ACC112 (cell line): ENCODE measurements at regions not wholly inside any gene's neighbourhood (a gene's known extent, or its start where the extent isn't known, plus 50 kb on each side); places are given as distances from the start of the nearest gene placed in this dataset.

Source experiments
- H2AFZ ChIP-seq: fragments of 200-600 bp; sonication (generic); one replicate; pipeline ENCODE4 v1.6.0; 2017; ENCODE audit warnings: antibody characterized with exemption, low read length; ENCODE audit not compliant: unreplicated experiment
- H3K27ac ChIP-seq: fragments of 200-600 bp; sonication (generic); 2 replicates; pipeline ENCODE4 v1.5.1; 2014; ENCODE audit warnings: low read depth, mild to moderate bottlenecking, antibody characterized with exemption, low read length, moderate library complexity
- H3K27me3 ChIP-seq: fragments of 200-600 bp; sonication (generic); 2 replicates; pipeline ENCODE4 v1.6.1; 2014; ENCODE audit warnings: mild to moderate bottlenecking, antibody characterized with exemption, low read length, moderate library complexity, mixed read lengths; ENCODE audit not compliant: insufficient read depth
- H3K36me3 ChIP-seq: fragments of 200-600 bp; sonication (generic); 2 replicates; pipeline ENCODE4 v1.6.1; 2016; ENCODE audit warnings: mild to moderate bottlenecking, antibody characterized with exemption, low read length, moderate library complexity, mixed read lengths; ENCODE audit not compliant: insufficient read depth
- H3K4me1 ChIP-seq: fragments of 200-600 bp; sonication (generic); one replicate; pipeline ENCODE4 v1.6.1; 2016; ENCODE audit warnings: low read length, mixed read lengths; ENCODE audit not compliant: insufficient read depth, unreplicated experiment, control insufficient read depth
- H3K4me3 ChIP-seq: fragments of 200-600 bp; sonication (generic); 2 replicates; pipeline ENCODE4 v1.5.1; 2014; ENCODE audit warnings: mild to moderate bottlenecking, low read depth, low read length
- H3K79me2 ChIP-seq: fragments of 200-600 bp; sonication (generic); one replicate; pipeline ENCODE4 v1.6.0; 2016; ENCODE audit warnings: low read length; ENCODE audit not compliant: control insufficient read depth, unreplicated experiment, insufficient read depth

- Histone ChIP-seq H3K4me1 (no peaks in the 10 kb centered on the region), H3K36me3 (no peaks in the 10 kb centered on the region), H3K27me3 (no peaks in the 10 kb centered on the region), H3K27ac (no peak overlapping the region), H2AFZ (no peak overlapping the region), H3K4me3 (no peak overlapping the region), H3K79me2 (no peaks in the 10 kb centered on the region)
Observed at GRCh38 chr12:4074129-4074528, 199.4 kb upstream of the CCND2 start.

GRCh38 chr12:4069670-4070010, 196.4 kb upstream of the PARP11 start:
- no peak overlapping the region for H2AFZ ChIP-seq
- H3K79me2 ChIP-seq: no peaks in the 10 kb centered on the region
- no peaks in the 10 kb centered on the region for H3K4me1 ChIP-seq
- 0 out of 2 replicates have a peak, but pooled peaks cover 7% of the 10 kb centered on the region for H3K27me3 ChIP-seq
- no peak overlapping the region for H3K27ac ChIP-seq
- H3K36me3 ChIP-seq: no peaks in the 10 kb centered on the region
- no peak overlapping the region for H3K4me3 ChIP-seq

GRCh38 chr12:4068981-4069669, 195.9 kb upstream of the PARP11 start:
- Histone ChIP-seq H3K4me1 (no peaks in the 10 kb centered on the region), H3K4me3 (no peak overlapping the region)

DNA sequence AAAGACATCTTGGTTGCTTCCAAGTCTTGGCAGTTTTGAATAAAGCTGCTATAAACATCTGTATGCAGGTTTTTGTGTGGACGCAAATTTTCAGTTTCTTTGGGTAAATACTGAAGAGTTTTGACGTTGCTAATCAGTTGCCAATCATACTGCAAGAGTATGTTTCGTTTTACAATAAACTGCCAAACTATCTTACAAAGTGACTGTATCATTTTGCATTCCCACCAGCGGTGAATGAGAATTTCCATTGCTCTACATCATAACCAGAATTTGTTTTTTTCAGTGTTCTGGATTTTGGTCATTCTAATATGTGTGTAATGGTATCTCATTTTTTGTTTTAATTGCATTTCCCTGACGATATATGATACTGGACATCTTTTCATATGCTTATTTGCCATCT, 190.8 kb upstream of the PARP11 start:
- H3K36me3 ChIP-seq: no peaks in the 10 kb centered on the region
- H3K79me2 ChIP-seq: no peaks in the 10 kb centered on the region
- no peak overlapping the region for H3K27ac ChIP-seq
- H2AFZ ChIP-seq: no peak overlapping the region
- peaks cover 40% of the 10 kb centered on the region; the same call in 1 of the 2 replicates for H3K27me3 ChIP-seq
- no peak overlapping the region for H3K4me3 ChIP-seq
- H3K4me1 ChIP-seq: no peaks in the 10 kb centered on the region

More at GRCh38 chr12:4068981-4069669, 195.9 kb upstream of the PARP11 start:
- Histone ChIP-seq H3K27ac (no peak overlapping the region), H3K27me3 (peaks cover 8% of the 10 kb centered on the region; the same call in 1 of the 2 replicates), H3K36me3 (no peaks in the 10 kb centered on the region), H2AFZ (no peak overlapping the region), H3K79me2 (no peaks in the 10 kb centered on the region)

DNA sequence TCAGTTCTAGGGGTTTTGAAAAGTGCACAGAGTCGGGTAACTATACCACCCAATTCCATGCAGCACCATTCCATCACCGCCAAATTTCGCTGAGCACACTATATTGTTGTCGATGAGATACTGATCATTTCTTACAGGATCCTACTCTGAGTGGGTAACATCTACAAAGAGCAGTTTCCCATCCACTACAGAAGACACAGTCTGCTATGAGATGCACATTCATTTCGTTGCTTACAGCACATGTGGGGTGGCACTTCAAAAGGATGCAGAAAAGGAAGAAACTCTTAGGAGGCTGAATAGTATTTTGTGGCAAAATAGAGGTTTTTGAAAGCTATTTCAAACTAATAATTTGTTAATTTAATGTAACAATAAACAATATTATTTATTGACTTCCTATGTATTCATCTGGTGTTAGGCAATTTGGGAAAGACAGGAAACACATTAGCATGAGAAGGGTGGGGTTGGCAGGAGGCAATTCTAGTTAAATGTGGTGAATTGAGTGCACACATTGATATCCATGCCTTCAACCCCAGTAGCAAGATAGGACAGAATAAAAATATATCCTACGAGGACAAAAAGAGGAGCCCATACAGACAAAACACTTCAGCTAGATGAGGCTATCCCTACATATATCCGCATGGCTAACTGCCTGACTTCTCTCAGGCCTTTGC, 186.8 kb upstream of the PARP11 start:
- Histone ChIP-seq H2AFZ (no peak overlapping the region), H3K4me3 (no peak overlapping the region), H3K27ac (no peak overlapping the region), H3K4me1 (no peaks in the 10 kb centered on the region), H3K36me3 (no peaks in the 10 kb centered on the region), H3K79me2 (no peaks in the 10 kb centered on the region), H3K27me3 (peaks cover 51% of the 10 kb centered on the region)

GRCh38 chr12:4056910-4057845, 184.0 kb upstream of the PARP11 start:
- no peak overlapping the region for H3K4me3 ChIP-seq
- no peaks in the 10 kb centered on the region for H3K36me3 ChIP-seq
- H3K79me2 ChIP-seq: no peaks in the 10 kb centered on the region
- H3K27ac ChIP-seq: no peak overlapping the region
- peaks cover 51% of the 10 kb centered on the region for H3K27me3 ChIP-seq
- H3K4me1 ChIP-seq: no peaks in the 10 kb centered on the region
- H2AFZ ChIP-seq: no peak overlapping the region

DNA sequence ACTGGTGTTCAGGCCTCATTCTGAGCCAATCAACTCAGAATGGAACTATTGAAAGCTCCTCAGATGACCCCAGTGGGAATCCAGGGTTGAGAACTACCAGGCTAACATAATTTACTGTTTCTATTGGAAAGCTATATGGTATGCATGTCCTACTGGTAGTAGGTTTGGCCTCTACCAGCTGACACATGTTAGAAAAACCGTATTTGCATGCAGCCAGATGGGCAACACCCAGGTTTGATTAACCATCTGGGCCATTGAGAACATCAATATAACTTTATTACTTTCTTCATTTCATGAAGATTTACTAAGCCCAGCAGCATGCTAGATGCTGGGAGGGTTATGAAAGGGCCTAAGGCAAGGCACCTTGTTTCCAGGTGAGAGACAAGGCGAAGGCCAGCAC, 181.4 kb upstream of the PARP11 start:
- H3K36me3 ChIP-seq: no peaks in the 10 kb centered on the region
- H3K79me2 ChIP-seq: no peaks in the 10 kb centered on the region
- H3K4me1 ChIP-seq: no peaks in the 10 kb centered on the region
- no peak overlapping the region for H3K27ac ChIP-seq
- H2AFZ ChIP-seq: no peak overlapping the region
- no peak overlapping the region for H3K4me3 ChIP-seq
- peaks cover 52% of the 10 kb centered on the region for H3K27me3 ChIP-seq

GRCh38 chr12:4052691-4053090, 179.5 kb upstream of the PARP11 start:
- Histone ChIP-seq H3K4me1 (no peaks in the 10 kb centered on the region), H3K36me3 (no peaks in the 10 kb centered on the region), H3K27ac (no peak overlapping the region), H3K27me3 (peaks cover 51% of the 10 kb centered on the region), H3K4me3 (no peak overlapping the region), H3K79me2 (no peaks in the 10 kb centered on the region), H2AFZ (no peak overlapping the region)

GRCh38 chr12:4051596-4051995, 178.4 kb upstream of the PARP11 start:
- no peaks in the 10 kb centered on the region for H3K4me1 ChIP-seq
- H3K27ac ChIP-seq: no peak overlapping the region

GRCh38 chr12:4050340-4050739, 177.1 kb upstream of the PARP11 start:
- H3K4me1 ChIP-seq: no peaks in the 10 kb centered on the region
- H3K27ac ChIP-seq: no peak overlapping the region
- H3K4me3 ChIP-seq: no peak overlapping the region
- no peak overlapping the region for H2AFZ ChIP-seq
- H3K36me3 ChIP-seq: no peaks in the 10 kb centered on the region
- peaks cover 68% of the 10 kb centered on the region for H3K27me3 ChIP-seq
- H3K79me2 ChIP-seq: no peaks in the 10 kb centered on the region

More at GRCh38 chr12:4051596-4051995, 178.4 kb upstream of the PARP11 start:
- H3K79me2 ChIP-seq: no peaks in the 10 kb centered on the region
- peaks cover 55% of the 10 kb centered on the region for H3K27me3 ChIP-seq
- H3K36me3 ChIP-seq: no peaks in the 10 kb centered on the region
- H2AFZ ChIP-seq: no peak overlapping the region
- no peak overlapping the region for H3K4me3 ChIP-seq
